Adipocyte (in vitro differentiated cells): ENCODE measurements at regions not wholly inside any gene's neighbourhood (a gene's known extent, or its start where the extent isn't known, plus 50 kb on each side); places are given as distances from the start of the nearest gene placed in this dataset.
A peak's percentile ranks its signal among the peaks of the same experiment; 100 is the strongest.

Experiments
- DNase-seq: peaks from one replicate; pipeline ENCODE4 v3.0.0-alpha.2; 2015; ENCODE audit warnings: low read depth
- H3K27me3 ChIP-seq: replicated peaks from 2 replicates; pipeline ENCODE4 v1.7.0; 2013; ENCODE audit warnings: mild to moderate bottlenecking, low read length, moderate library complexity; ENCODE audit not compliant: control insufficient read depth, insufficient read depth
- H3K36me3 ChIP-seq: 2 replicates; pipeline ENCODE4 v1.7.0; 2013; ENCODE audit warnings: low read length, mild to moderate bottlenecking, moderate library complexity; ENCODE audit not compliant: control insufficient read depth, insufficient read depth, severe bottlenecking
- H3K4me1 ChIP-seq: 2 replicates; pipeline ENCODE4 v1.7.0; 2013; ENCODE audit warnings: mild to moderate bottlenecking, low read length, moderate library complexity; ENCODE audit not compliant: control insufficient read depth, insufficient read depth
- H3K4me3 ChIP-seq: 2 replicates; pipeline ENCODE4 v1.7.0; 2013; ENCODE audit warnings: mild to moderate bottlenecking, low read length, moderate library complexity
- H3K9ac ChIP-seq: 2 replicates; pipeline ENCODE4 v1.7.0; 2013; ENCODE audit warnings: mild to moderate bottlenecking, low read length, moderate library complexity
- H3K9me3 ChIP-seq: 2 replicates; pipeline ENCODE4 v1.7.0; 2013; ENCODE audit warnings: mild to moderate bottlenecking, low read length, moderate library complexity; ENCODE audit not compliant: control insufficient read depth

DNA sequence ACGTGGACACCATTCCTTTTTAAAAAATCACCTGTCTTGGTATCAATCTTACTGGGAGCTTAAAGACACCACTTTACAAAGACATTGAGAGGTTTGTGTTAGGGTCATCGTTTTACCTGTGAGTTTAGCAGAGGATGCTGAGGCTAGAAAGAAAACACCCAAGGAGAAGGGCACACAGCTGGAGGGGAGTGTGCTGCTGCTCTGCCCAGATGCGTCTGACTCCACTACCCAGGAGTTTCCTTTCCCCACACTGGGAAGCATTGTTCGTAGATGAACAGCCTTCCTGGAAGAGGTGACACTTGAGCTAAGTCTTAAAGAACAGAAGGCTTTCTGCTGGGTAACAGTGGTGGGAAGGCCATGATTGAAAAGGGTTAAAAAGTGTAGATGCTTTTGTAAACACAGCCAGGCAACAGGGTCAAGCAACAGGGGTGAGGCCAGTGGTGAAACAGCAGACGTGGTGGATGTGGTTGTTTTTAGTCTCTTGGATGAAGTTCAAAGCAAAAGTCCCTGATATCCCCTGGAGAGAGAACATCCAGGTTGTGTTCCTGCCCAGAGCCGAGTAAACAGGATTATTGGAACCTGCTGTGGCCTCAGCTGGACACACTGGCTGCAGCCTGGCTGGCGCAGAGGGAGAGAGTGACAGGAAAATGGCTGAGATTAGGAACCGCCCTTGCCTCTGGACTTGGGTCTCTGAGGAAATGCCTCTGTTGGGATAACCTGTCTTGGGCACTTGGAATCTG, 198.6 kb upstream of the JUN start:
- no peak overlapping the region for H3K4me3 ChIP-seq
- H3K36me3 ChIP-seq: no peaks in the 10 kb centered on the region
- no peaks in the 10 kb centered on the region for H3K27me3 ChIP-seq
- H3K9me3 ChIP-seq: no peaks in the 10 kb centered on the region
- H3K4me1 ChIP-seq: peaks cover 18% of the 10 kb centered on the region
- no peak overlapping the region for H3K9ac ChIP-seq
- DNase-seq: no peak

DNA sequence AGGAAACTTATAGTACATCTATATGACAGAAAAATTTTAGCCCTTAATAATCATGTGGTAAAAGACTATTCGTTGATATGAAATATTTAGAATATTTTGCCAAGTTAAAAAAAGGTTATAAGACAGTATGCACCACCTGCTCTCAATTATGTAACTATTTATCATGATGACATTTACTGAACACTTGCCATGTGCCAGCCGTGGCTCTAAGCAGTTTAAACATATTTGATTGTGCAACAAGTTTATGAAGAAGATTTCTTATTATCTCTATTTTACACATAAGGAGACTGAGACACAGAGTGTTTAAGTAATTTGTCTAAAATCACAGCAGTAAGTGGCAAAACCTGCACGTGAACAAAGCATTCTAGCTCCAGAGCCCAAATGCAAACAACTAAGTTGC, 199.3 kb upstream of the JUN start:
- Histone ChIP-seq H3K4me1 (peaks cover 18% of the 10 kb centered on the region), H3K36me3 (no peaks in the 10 kb centered on the region), H3K4me3 (no peak overlapping the region), H3K9me3 (no peaks in the 10 kb centered on the region), H3K9ac (no peak overlapping the region), H3K27me3 (no peaks in the 10 kb centered on the region)
- DNase-seq: peak; percentile 38

DNA sequence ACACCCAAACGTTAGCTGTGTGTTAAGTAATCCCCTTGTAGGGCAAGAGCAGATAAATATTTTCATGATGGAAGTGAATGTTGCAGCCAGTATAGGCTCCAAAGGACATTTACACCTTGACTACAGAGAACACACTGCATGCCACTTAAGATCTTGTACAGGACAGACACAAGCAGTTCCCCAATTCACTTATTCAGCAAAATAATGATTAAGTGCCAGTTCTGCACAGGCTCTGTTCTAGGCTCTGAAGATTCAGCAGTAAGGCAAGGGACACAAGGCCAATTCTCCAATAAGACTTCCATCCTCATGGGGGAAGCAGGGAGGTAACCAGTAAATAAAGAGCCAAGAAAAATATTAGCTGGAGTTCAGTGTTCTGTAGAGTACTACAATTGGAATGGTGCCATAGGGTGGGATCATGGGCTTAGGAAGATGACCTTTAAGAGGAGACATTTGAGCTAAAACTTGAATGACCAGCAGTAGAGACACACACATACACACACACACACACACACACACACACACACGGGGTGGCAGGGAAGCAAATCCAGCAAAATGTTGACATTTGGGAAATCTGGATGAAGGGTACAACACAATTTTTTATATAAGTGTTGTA, 199.9 kb upstream of the JUN start:
- Histone ChIP-seq H3K4me3 (no peak overlapping the region), H3K9me3 (no peaks in the 10 kb centered on the region), H3K4me1 (peaks cover 18% of the 10 kb centered on the region), H3K27me3 (no peaks in the 10 kb centered on the region), H3K9ac (no peak overlapping the region), H3K36me3 (no peaks in the 10 kb centered on the region)
- no peak for DNase-seq

DNA sequence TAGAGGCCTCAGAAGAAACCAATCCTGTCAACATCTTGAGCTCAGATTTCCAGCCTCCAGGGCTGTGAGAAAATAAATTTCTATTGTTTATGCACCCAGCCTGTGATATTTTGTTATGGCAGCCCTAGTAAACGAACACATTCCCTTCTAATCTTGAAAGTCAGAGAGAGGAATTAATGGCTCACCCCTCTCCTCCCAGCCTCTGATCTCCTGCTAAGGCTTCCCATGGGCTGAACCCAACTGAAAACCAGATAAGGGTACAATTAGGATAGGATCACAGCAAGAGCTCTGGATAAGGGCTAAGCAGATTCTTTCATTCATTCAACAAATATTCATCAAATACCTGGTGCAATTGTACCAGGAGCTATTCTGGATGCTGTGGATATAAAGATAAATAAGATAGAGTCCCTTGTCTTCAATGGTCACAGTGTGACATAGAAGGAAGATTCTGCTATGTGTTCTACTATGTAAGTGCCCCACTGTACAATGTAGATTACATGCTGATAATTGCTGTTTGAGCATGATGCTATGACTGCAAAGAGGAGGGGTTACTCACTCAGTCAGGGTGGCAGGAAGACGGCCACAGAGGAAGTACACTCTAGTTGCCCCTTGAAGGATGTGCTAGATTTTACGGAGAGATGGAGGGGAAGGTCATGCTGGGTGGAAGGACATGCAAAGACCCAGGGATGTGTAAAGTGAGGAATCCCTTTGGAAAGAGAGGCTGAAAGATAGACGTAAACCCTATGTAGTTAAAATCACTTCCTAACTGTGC, 203.3 kb upstream of the JUN start:
- H3K4me1 ChIP-seq: peaks cover 28% of the 10 kb centered on the region
- no peaks in the 10 kb centered on the region for H3K9me3 ChIP-seq
- H3K36me3 ChIP-seq: no peaks in the 10 kb centered on the region
- no peaks in the 10 kb centered on the region for H3K27me3 ChIP-seq
- H3K9ac ChIP-seq: no peak overlapping the region
- H3K4me3 ChIP-seq: no peak overlapping the region
- no peak for DNase-seq

DNA sequence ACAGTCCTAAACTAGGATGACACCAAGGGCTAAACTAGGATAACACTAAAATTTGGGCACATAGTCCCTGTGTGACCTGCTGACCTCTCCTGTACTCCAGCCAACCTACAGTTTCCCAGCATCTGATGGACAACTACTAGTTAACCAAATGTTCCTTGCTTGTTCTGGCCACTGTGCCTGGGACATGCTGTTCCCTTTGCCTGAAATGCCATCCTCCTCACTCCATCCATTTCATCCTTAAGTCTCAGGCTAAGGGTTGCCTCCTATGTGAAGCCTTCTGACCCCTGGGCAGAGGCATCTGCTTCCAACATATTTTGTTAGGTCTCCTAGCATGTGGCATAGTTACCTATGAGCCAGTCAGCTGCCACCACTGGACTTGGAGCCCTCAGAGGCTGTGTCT, 204.9 kb upstream of the JUN start:
- DNase-seq: no peak
- no peaks in the 10 kb centered on the region for H3K27me3 ChIP-seq
- H3K4me3 ChIP-seq: no peak overlapping the region
- H3K4me1 ChIP-seq: peaks cover 17% of the 10 kb centered on the region
- H3K9ac ChIP-seq: no peak overlapping the region
- H3K9me3 ChIP-seq: no peaks in the 10 kb centered on the region
- no peaks in the 10 kb centered on the region for H3K36me3 ChIP-seq

DNA sequence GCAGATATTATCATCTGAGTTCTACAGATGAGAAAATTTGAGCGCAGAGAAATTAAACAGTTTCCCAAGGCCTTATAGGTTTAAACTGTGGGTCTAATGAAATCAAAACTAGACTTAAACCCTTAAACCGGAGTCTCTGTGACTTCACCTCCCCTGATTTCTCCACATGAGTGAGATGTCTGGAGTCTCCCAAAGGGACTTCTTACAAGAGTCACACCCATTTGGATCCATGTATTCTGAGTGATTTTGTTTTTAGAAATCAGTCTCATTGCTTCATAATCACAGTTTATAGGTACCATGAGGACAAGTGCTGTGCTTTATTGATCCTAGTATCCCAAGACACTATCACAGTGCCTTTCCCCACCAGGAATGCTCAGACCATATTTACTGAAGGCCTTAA, 206.0 kb upstream of the JUN start:
- Histone ChIP-seq H3K4me3 (no peak overlapping the region), H3K36me3 (no peaks in the 10 kb centered on the region), H3K9ac (no peak overlapping the region), H3K4me1 (peaks cover 23% of the 10 kb centered on the region), H3K27me3 (no peaks in the 10 kb centered on the region), H3K9me3 (no peaks in the 10 kb centered on the region)
- DNase-seq: no peak

DNA sequence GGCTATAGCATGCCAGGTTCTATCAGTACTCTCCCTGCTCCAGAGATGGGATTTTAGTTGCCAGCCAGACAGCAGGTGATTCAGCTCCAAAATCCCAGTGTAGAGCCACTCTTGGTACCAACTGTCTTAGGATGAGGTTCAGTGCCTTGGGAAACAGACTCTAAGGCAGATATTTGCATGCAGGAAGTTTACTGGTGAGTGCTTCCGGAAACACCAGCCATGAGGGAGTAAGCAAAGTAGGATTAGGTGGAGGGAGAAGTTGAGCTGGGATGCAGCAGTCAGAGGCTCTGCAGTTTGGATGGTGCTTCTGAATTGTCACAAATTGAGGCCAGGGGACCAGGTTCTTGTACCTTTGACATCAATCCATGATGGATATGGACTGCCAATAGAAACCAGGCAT, 207.5 kb upstream of the JUN start:
- Histone ChIP-seq H3K36me3 (no peaks in the 10 kb centered on the region), H3K27me3 (no peaks in the 10 kb centered on the region), H3K4me1 (peaks cover 32% of the 10 kb centered on the region), H3K9ac (no peak overlapping the region), H3K4me3 (no peak overlapping the region), H3K9me3 (no peaks in the 10 kb centered on the region)
- no peak for DNase-seq

DNA sequence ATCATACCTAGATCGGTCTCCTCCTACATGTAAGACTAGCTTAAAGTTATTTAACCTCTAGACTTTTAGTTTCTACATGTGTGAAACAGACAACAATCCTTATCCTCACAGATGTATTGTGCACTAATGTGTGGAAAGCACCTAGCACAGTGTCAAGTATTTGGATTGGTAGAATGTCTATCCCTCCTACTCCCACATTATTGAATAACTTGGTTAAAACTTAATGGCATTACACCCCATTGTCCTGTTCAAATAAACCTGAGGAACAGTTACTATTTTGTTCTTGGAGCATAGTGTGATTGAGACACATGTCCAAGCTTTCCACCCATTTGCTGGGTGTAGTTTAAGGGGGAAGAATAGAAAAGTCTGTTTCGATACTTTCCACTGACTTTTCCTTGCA, 208.8 kb upstream of the JUN start:
- Histone ChIP-seq H3K4me1 (peaks cover 37% of the 10 kb centered on the region), H3K36me3 (no peaks in the 10 kb centered on the region), H3K9ac (no peak overlapping the region), H3K4me3 (no peak overlapping the region), H3K9me3 (no peaks in the 10 kb centered on the region), H3K27me3 (no peaks in the 10 kb centered on the region)
- DNase-seq: no peak

DNA sequence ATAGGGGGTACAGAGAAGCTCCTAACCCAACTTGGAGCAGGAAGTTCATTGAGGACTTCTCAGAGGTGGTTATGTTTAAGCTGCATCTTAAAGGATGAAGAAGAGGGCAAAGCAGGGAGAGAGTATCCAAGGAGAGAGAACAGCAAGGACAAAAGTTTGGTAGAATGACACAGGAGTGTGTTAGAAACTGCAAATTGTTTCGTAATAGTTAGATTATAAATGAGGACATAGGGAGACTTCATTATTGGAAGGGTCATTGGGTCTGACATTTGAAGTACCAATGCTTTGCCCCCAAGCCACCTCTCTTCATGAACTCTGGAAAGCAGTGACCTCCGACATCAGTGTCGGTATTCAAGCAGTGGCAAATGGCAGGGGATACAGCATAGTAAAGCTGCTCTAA, 209.6 kb upstream of the JUN start:
- no peak for DNase-seq

DNA sequence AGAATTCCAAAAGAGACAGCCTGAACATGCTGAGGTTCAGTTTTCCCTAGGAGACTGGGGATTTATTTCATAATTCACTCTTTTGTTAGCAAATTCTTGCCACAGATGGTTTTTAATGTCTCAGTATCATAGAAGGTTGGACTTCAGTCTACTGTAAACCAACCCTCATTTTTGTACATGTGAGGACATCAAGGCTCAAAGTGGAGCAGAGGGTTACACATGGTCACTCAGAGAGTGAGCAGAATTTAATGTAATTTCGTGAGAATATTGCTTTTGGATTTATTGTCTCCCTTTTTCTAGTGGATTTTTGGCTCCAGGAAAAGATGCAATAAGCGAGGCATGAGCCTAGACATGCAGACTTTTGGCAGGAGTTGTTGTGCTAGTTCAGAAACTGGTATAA, 210.8 kb upstream of the JUN start:
- Histone ChIP-seq H3K4me1 (peaks cover 36% of the 10 kb centered on the region), H3K9ac (no peak overlapping the region), H3K9me3 (no peaks in the 10 kb centered on the region), H3K27me3 (no peaks in the 10 kb centered on the region), H3K36me3 (no peaks in the 10 kb centered on the region), H3K4me3 (no peak overlapping the region)
- DNase-seq: no peak

More for the DNA sequence above, 209.6 kb upstream of the JUN start:
- H3K9ac ChIP-seq: no peak overlapping the region
- H3K27me3 ChIP-seq: no peaks in the 10 kb centered on the region
- no peaks in the 10 kb centered on the region for H3K9me3 ChIP-seq
- no peaks in the 10 kb centered on the region for H3K36me3 ChIP-seq
- no peak overlapping the region for H3K4me3 ChIP-seq
- H3K4me1 ChIP-seq: peaks cover 41% of the 10 kb centered on the region

DNA sequence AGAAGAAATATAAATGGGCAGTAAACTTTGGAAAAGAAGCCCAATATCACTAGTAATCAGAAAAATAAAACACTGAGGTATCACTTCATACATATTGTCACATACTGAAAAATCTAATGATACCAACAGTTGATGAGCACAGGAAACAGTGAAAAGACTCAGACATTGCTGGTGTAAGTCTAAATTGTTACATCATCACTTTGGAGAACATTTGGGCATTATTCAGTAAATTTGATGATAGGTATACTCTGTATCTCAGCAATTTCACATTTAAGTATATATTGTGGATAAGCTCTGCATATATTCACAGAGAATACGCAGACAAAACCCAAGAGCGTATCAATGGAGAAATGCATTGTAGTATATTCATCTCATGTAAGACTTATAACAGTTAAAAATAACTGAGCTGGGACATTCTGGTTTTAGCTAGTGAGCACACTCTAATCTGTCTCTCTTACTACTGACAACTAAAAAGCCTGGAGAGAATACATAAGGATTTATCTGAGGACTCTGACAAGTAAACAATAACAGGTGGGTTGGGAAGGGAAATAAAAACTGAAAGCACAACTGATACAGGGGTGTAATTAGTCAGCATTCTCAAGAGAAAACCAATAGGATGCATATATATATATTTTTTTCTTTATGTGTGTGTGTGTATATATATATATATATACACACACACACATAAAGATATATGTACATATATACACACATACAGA, 212.7 kb upstream of the JUN start:
- Histone ChIP-seq H3K4me3 (no peak overlapping the region), H3K4me1 (peaks cover 30% of the 10 kb centered on the region), H3K36me3 (no peaks in the 10 kb centered on the region), H3K9me3 (no peaks in the 10 kb centered on the region), H3K27me3 (no peaks in the 10 kb centered on the region), H3K9ac (no peak overlapping the region)
- no peak for DNase-seq
